Kidney epithelial cell (primary cell): ENCODE measurements at regions not wholly inside any gene's neighbourhood (a gene's known extent, or its start where the extent isn't known, plus 50 kb on each side); places are given as distances from the start of the nearest gene placed in this dataset.

Source experiments
- DNase-seq: peaks from one replicate; pipeline ENCODE4 v3.0.0-alpha.2; 2010; ENCODE audit warnings: low read depth
- H3K27me3 ChIP-seq: 2 replicates; pipeline ENCODE4 v1.6.0; 2011; ENCODE audit warnings: low read length; ENCODE audit not compliant: control insufficient read depth, insufficient read depth
- H3K36me3 ChIP-seq: 2 replicates; pipeline ENCODE4 v1.5.1; 2011; ENCODE audit warnings: low read length; ENCODE audit not compliant: control insufficient read depth, insufficient read depth
- H3K4me3 ChIP-seq: 2 replicates; pipeline ENCODE4 v1.5.1; 2011; ENCODE audit warnings: low read depth, mild to moderate bottlenecking, control low read depth, low read length
- TF ChIP-seq, protein P1 (sequence below): IDR thresholded peaks from 2 replicates; pipeline ENCODE4 v1.5.1; 2011; ENCODE audit warnings: mild to moderate bottlenecking, moderate library complexity, low read length, control low read depth, inconsistent platforms; ENCODE audit not compliant: insufficient read depth, poor library complexity, severe bottlenecking

GRCh38 chr2:64905338-64906024, 83.7 kb upstream of the SLC1A4 start:
- TF ChIP-seq, protein P1, sequence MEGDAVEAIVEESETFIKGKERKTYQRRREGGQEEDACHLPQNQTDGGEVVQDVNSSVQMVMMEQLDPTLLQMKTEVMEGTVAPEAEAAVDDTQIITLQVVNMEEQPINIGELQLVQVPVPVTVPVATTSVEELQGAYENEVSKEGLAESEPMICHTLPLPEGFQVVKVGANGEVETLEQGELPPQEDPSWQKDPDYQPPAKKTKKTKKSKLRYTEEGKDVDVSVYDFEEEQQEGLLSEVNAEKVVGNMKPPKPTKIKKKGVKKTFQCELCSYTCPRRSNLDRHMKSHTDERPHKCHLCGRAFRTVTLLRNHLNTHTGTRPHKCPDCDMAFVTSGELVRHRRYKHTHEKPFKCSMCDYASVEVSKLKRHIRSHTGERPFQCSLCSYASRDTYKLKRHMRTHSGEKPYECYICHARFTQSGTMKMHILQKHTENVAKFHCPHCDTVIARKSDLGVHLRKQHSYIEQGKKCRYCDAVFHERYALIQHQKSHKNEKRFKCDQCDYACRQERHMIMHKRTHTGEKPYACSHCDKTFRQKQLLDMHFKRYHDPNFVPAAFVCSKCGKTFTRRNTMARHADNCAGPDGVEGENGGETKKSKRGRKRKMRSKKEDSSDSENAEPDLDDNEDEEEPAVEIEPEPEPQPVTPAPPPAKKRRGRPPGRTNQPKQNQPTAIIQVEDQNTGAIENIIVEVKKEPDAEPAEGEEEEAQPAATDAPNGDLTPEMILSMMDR, result no peak
- no peak for DNase-seq
- Histone ChIP-seq H3K36me3 (no peaks in the 10 kb centered on the region), H3K4me3 (no peak overlapping the region), H3K27me3 (peaks cover 3% of the 10 kb centered on the region)

- Histone ChIP-seq H3K36me3 (no peaks in the 10 kb centered on the region), H3K4me3 (no peak overlapping the region), H3K27me3 (peaks cover 3% of the 10 kb centered on the region)
- TF ChIP-seq, protein P1, result no peak
- DNase-seq, result no peak
These were observed 82.2 kb upstream of the SLC1A4 start for GRCh38 chr2:64906853-64907536.

- Histone ChIP-seq H3K36me3 (no peaks in the 10 kb centered on the region), H3K4me3 (no peak overlapping the region), H3K27me3 (peaks cover 3% of the 10 kb centered on the region)
- no peak for DNase-seq
- TF ChIP-seq, protein P1, result no peak
These were observed 80.8 kb upstream of the SLC1A4 start for GRCh38 chr2:64908406-64908805.

- TF ChIP-seq, protein P1, result no peak
- no peaks in the 10 kb centered on the region for H3K36me3 ChIP-seq
- no peaks in the 10 kb centered on the region for H3K27me3 ChIP-seq
- H3K4me3 ChIP-seq, result no peak overlapping the region
- DNase-seq, result no peak
These were observed 78.7 kb upstream of the SLC1A4 start for GRCh38 chr2:64910523-64910922.

DNA sequence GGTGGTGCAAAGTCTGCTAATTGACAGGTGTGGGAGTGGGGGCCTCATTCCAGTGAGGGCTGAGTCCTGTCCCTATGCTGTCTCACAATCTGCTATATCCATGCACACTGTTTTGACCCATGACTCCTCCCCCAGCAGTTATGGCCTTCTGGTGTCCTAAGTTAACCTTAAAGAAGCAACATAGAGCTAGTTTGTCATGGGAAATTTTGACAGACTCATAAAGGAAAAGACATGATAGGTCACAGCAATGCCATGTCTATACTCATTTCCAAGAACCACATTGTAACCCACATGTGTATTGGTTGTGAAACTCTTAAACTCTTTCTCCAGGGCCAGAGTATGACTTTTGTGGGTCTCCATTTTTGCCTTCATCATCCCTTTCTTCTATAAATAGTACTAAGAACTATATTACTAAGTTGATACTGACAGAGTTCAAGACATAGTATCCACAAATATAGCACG, 78.2 kb upstream of the SLC1A4 start:
- Histone ChIP-seq H3K27me3 (no peaks in the 10 kb centered on the region), H3K36me3 (no peaks in the 10 kb centered on the region), H3K4me3 (no peak overlapping the region)
- TF ChIP-seq, protein P1, result no peak
- DNase-seq, result no peak

DNA sequence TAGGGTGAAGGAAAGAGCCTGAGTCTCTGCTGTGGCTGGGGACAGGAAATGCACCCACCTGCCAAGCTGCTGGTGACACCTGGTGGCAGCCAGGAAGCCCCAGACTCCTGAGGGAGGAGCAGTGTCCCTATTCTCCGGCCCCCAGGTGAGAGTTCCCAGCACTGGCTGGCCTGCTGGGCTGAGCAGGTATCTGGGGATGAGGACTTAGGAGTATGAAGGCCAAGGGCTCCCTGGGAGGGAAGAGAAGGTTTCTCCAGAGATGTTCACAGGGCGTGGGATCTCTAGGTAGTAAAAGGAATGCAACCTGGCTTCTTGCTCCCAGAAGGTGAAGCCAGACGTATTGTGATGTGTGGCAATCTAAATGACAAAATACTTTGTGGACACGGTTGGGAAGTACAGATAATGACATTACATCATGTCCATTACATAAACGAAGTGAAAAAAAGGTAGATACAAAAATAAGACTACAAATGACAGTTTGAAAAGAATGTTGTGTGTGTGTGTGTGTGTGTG, 75.8 kb upstream of the SLC1A4 start:
- DNase-seq, result no peak
- H3K36me3 ChIP-seq, result no peaks in the 10 kb centered on the region
- TF ChIP-seq, protein P1, result peak; percentile 46
- H3K4me3 ChIP-seq, result no peak overlapping the region
- H3K27me3 ChIP-seq, result no peaks in the 10 kb centered on the region
